ENCODE measurements at regions not wholly inside any gene's neighbourhood (a gene's known extent, or its start where the extent isn't known, plus 50 kb on each side); places are given as distances from the start of the nearest gene placed in this dataset.
"Not testable (repeated sequence)": the region's sequence is repeated elsewhere in the genome, so short reads cannot be mapped to it uniquely, and the experiment has no call there.

DNA sequence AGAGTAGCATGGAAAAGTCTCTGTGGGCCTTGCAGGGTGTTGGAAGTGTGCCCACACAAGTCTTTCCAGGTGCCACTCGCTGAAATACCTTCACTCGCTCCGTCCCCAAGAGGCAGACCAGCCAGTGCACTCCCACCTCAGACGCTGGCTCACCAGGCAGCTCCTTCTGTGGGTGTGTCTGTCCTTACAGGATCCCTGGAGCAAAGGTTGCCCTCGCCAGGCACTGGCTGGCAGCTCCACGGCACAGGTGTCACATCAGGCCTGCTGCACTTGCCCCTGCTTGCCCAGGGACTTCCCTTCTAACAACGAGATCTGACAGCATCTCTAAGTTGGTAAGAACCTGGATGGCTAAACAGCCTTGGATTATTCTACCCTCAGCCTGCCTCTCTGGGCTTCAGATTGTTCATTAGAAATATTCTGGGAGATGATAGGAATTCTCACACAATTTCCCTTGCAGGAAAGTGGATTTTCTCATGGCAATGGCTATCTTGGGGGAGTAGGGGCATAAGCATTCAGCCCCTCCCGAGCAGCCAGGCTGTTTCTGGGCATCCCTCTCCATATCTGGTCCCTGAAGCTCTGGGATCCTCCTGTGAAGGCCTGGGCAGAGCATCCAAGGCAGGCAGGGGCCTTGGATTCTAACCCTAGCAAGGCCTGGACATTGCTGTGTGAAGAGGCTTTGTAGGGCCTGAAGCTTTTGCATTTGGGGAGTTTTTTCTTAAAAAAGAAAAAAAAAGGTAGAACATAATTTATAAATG, 262.1 kb downstream of the MYCN start:
- Mint-ChIP-seq H3K9me3 (peaks cover 4% of the 10 kb centered on the region), H3K4me3 (no peak overlapping the region), H3K36me3 (ENCODE audit: low read depth) (no peaks in the 10 kb centered on the region), H3K27ac (no peak overlapping the region), H3K27me3 (ENCODE audit: low read depth, poor library complexity) (peaks cover 6% of the 10 kb centered on the region), H3K4me1 (peaks cover 27% of the 10 kb centered on the region)
- TF ChIP-seq, protein P1, sequence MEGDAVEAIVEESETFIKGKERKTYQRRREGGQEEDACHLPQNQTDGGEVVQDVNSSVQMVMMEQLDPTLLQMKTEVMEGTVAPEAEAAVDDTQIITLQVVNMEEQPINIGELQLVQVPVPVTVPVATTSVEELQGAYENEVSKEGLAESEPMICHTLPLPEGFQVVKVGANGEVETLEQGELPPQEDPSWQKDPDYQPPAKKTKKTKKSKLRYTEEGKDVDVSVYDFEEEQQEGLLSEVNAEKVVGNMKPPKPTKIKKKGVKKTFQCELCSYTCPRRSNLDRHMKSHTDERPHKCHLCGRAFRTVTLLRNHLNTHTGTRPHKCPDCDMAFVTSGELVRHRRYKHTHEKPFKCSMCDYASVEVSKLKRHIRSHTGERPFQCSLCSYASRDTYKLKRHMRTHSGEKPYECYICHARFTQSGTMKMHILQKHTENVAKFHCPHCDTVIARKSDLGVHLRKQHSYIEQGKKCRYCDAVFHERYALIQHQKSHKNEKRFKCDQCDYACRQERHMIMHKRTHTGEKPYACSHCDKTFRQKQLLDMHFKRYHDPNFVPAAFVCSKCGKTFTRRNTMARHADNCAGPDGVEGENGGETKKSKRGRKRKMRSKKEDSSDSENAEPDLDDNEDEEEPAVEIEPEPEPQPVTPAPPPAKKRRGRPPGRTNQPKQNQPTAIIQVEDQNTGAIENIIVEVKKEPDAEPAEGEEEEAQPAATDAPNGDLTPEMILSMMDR (IDR thresholded peaks at IDR 0.05) = no peak
- DNase-seq = no peak

DNA sequence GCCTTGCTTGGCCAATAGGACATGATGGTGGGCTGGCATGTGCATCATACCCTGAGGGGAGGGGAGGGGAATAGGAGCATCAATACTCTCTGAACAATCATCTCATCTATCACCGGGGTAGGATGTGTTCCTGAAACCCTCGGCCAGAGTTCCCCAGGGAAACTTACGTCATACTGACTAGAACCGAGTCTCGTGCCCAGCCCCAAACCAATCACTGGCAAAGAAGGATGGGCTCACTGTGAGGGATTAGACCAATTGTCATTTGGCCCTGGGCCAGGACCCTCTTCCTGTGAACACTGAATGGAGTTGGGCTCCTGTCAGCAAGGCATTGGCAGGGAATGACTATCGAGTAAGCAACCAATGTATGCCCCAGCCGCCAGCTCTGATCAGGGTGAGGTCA, 261.5 kb downstream of the MYCN start:
- TF ChIP-seq, protein P1 (IDR thresholded peaks at IDR 0.05) = no peak
- DNase-seq = no peak
- Mint-ChIP-seq H3K27me3 (ENCODE audit: low read depth, poor library complexity) (peaks cover 6% of the 10 kb centered on the region), H3K27ac (no peak overlapping the region), H3K9me3 (no peaks in the 10 kb centered on the region), H3K36me3 (ENCODE audit: low read depth) (no peaks in the 10 kb centered on the region), H3K4me1 (peaks cover 33% of the 10 kb centered on the region), H3K4me3 (no peak overlapping the region)

GRCh38 chr2:16200554-16201193, 260.3 kb downstream of the MYCN start:
- Mint-ChIP-seq H3K27me3 (ENCODE audit: low read depth, poor library complexity) (peaks cover 6% of the 10 kb centered on the region), H3K4me3 (no peak overlapping the region), H3K4me1 (peaks cover 36% of the 10 kb centered on the region), H3K9me3 (no peaks in the 10 kb centered on the region), H3K27ac (peak overlapping the region; percentile 1), H3K36me3 (ENCODE audit: low read depth) (no peaks in the 10 kb centered on the region)
- TF ChIP-seq, protein P1 (IDR thresholded peaks at IDR 0.05) = no peak
- no peak for DNase-seq

GRCh38 chr2:16199882-16200553, 259.7 kb downstream of the MYCN start:
- Mint-ChIP-seq H3K4me3 (no peak overlapping the region), H3K27ac (no peak overlapping the region), H3K27me3 (ENCODE audit: low read depth, poor library complexity) (peaks cover 7% of the 10 kb centered on the region), H3K36me3 (ENCODE audit: low read depth) (no peaks in the 10 kb centered on the region), H3K9me3 (no peaks in the 10 kb centered on the region), H3K4me1 (peaks cover 42% of the 10 kb centered on the region)
- DNase-seq = no peak
- TF ChIP-seq, protein P1 (IDR thresholded peaks at IDR 0.05) = no peak

DNA sequence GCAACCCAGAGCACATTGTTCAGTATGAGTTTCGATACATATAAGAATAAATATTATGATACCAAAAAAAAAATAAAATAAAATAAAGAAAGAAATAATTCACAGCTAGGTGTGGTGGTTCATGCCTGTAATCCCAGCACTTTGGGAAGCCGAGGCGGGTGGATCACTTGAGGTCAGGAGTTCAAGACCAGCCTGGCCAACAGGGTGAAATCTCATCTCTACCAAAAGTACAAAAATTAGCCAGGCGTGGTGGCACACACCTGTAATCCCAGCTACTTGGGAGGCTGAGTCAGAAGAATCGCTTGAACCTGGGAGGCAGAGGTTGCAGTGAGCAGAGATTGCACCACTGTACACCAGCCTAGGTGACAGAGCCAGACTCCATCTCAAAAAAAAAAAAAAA, 258.9 kb downstream of the MYCN start:
- H3K4me1 Mint-ChIP-seq = peaks cover 38% of the 10 kb centered on the region
- not testable (repeated sequence) for H3K27ac Mint-ChIP-seq; H3K9me3 Mint-ChIP-seq; H3K27me3 Mint-ChIP-seq (ENCODE audit: low read depth, poor library complexity); DNase-seq; H3K4me3 Mint-ChIP-seq; H3K36me3 Mint-ChIP-seq (ENCODE audit: low read depth)

DNA sequence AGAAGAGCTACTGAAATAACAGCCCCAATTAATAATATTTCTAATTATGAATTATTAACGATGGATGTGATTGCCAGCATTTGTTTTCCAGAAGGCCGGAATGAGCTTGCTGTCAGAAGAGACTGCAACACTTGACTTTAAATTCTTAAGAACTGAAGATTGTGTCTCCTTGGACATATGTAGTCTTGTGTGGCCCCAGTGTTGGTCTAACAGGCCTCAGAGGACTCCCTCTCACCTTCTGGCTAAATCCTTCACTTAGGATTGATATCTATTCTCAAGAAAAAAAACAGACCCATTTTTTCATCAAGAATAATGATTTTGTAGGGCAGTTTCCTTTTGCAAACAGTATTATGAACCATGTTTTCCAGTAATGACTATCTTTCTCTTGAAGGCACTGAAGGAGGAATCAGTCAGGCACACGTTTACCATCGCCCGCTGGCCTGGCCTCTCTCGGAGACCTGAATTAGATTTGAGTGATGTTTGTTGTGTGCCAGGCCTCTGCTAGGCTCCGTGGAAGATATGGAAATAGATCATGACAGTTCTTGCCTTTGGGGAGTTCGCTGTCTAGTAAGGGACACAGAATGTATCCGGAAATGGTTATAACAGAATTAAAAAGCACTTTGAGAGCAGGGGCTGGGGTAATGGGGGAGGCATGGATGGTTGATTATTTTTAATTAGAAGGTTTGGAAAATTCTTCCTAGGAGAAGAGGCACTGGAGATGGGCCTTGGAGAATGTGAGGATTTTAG, 258.0 kb downstream of the MYCN start:
- TF ChIP-seq, protein P1 (IDR thresholded peaks at IDR 0.05) = no peak
- DNase-seq = no peak
- no peaks in the 10 kb centered on the region for H3K9me3 Mint-ChIP-seq
- peaks cover 7% of the 10 kb centered on the region for H3K27me3 Mint-ChIP-seq (ENCODE audit: low read depth, poor library complexity)
- no peaks in the 10 kb centered on the region for H3K36me3 Mint-ChIP-seq (ENCODE audit: low read depth)
- peaks cover 32% of the 10 kb centered on the region for H3K4me1 Mint-ChIP-seq
- no peak overlapping the region for H3K27ac Mint-ChIP-seq
- H3K4me3 Mint-ChIP-seq = no peak overlapping the region

All from nephron progenitor cell (in vitro differentiated cells).